GM23338 (cell line): ENCODE measurements at regions not wholly inside any gene's neighbourhood (a gene's known extent, or its start where the extent isn't known, plus 50 kb on each side); places are given as distances from the start of the nearest gene placed in this dataset.

Source experiments
- ATAC-seq: fragments of 200-7000 bp; cut with Tn5 transposase; 3 replicates; pipeline ENCODE4 v1.9.1; 2020
- DNase-seq: peaks from one replicate; pipeline ENCODE4 v3.0.0-alpha.2; 2015; ENCODE audit warnings: low spot score
- H2AFZ ChIP-seq: fragments of 200-600 bp; sonication (generic); 2 replicates; pipeline ENCODE4 v1.8.0; 2016; ENCODE audit warnings: antibody characterized with exemption, mild to moderate bottlenecking, moderate library complexity
- H3F3A ChIP-seq: fragments of 200-600 bp; sonication (generic); replicated peaks from 2 replicates; pipeline ENCODE4 v1.8.0; 2017; ENCODE audit warnings: antibody characterized with exemption, mixed run types, low read depth
- H3K27ac ChIP-seq: fragments of 200-600 bp; sonication (generic); 2 replicates; pipeline ENCODE4 v1.6.1; 2016; ENCODE audit warnings: low read depth
- H3K27me3 ChIP-seq: fragments of 200-600 bp; sonication (generic); 2 replicates; pipeline ENCODE4 v1.8.0; 2016; ENCODE audit warnings: mild to moderate bottlenecking, mixed run types, moderate library complexity; ENCODE audit not compliant: insufficient read depth
- H3K36me3 ChIP-seq: fragments of 200-600 bp; sonication (generic); 2 replicates; pipeline ENCODE4 v1.8.0; 2016; ENCODE audit warnings: mild to moderate bottlenecking; ENCODE audit not compliant: insufficient read depth
- H3K4me1 ChIP-seq: fragments of 200-600 bp; sonication (generic); 2 replicates; pipeline ENCODE4 v1.8.0; 2016; ENCODE audit warnings: mild to moderate bottlenecking, moderate library complexity; ENCODE audit not compliant: insufficient read depth
- H3K4me2 ChIP-seq: fragments of 200-600 bp; sonication (generic); 2 replicates; pipeline ENCODE4 v1.7.1; 2017; ENCODE audit warnings: mixed run types
- H3K4me3 ChIP-seq: fragments of 200-600 bp; sonication (generic); 2 replicates; pipeline ENCODE4 v1.6.1; 2016; ENCODE audit warnings: mixed run types
- H3K79me2 ChIP-seq: fragments of 200-600 bp; sonication (generic); replicated peaks from 2 replicates; pipeline ENCODE4 v1.8.0; 2017; ENCODE audit warnings: mild to moderate bottlenecking; ENCODE audit not compliant: insufficient read depth
- H3K9me2 ChIP-seq: fragments of 200-600 bp; sonication (generic); 2 replicates; pipeline ENCODE4 v1.8.0; 2017; ENCODE audit not compliant: insufficient read depth
- H4K20me1 ChIP-seq: fragments of 200-600 bp; sonication (generic); replicated peaks from 2 replicates; pipeline ENCODE4 v1.8.0; 2017; ENCODE audit warnings: mild to moderate bottlenecking; ENCODE audit not compliant: insufficient read depth
- H3K27ac Mint-ChIP-seq: 2 replicates; pipeline ENCODE4 v1.8.0; 2020; ENCODE audit warnings: inconsistent platforms, mild to moderate bottlenecking, moderate library complexity, mixed read lengths
- H3K27me3 Mint-ChIP-seq: 3 replicates; pipeline ENCODE4 v1.8.0; 2022; ENCODE audit warnings: low read depth, mild to moderate bottlenecking, moderate library complexity, mixed read lengths, inconsistent platforms; ENCODE audit not compliant: insufficient read depth, poor library complexity
- H3K36me3 Mint-ChIP-seq: 3 replicates; pipeline ENCODE4 v1.8.0; 2021; ENCODE audit warnings: low read depth, mild to moderate bottlenecking, inconsistent platforms, moderate library complexity, mixed read lengths
- H3K4me1 Mint-ChIP-seq: 3 replicates; pipeline ENCODE4 v1.8.0; 2020; ENCODE audit warnings: mild to moderate bottlenecking, inconsistent platforms, mixed read lengths
- H3K4me3 Mint-ChIP-seq: 3 replicates; pipeline ENCODE4 v1.8.0; 2021; ENCODE audit warnings: moderate library complexity, mild to moderate bottlenecking, inconsistent platforms, mixed read lengths
- H3K9me3 Mint-ChIP-seq: 3 replicates; pipeline ENCODE4 v1.8.0; 2020; ENCODE audit warnings: moderate library complexity, mild to moderate bottlenecking, inconsistent platforms, mixed read lengths
- EZH2phosphoT487 ChIP-seq: fragments of 200-600 bp; sonication (generic); IDR thresholded peaks from one replicate; pipeline ENCODE4 v1.8.1; 2018; ENCODE audit warnings: antibody characterized with exemption; ENCODE audit not compliant: unreplicated experiment
- POLR2AphosphoS5 ChIP-seq: IDR thresholded peaks from 2 replicates; pipeline ENCODE4 v1.6.1; 2016; ENCODE audit warnings: antibody characterized with exemption, low read depth
- STAT1 ChIP-seq: IDR thresholded peaks from one replicate; pipeline ENCODE4 v1.6.1; 2016; ENCODE audit warnings: antibody characterized with exemption; ENCODE audit not compliant: unreplicated experiment
- ZNF331 ChIP-seq: fragments of 250-450 bp; sonication (Bioruptor Pico); IDR thresholded peaks from 2 replicates; pipeline ENCODE4 v1.5.0; 2020; ENCODE audit warnings: low read depth, mild to moderate bottlenecking, moderate library complexity
- ZNF462 ChIP-seq: fragments of 250-450 bp; sonication (Bioruptor Pico); IDR thresholded peaks from 2 replicates; pipeline ENCODE4 v1.5.0; 2020; ENCODE audit warnings: mild to moderate bottlenecking, moderate library complexity
- TF ChIP-seq, protein P1 (sequence below), 2 experiments: fragments of 200-600 bp in 1 of 2; sonication (generic) in 1 of 2; conservative IDR thresholded peaks; 2 replicates each; pipeline versions ENCODE4 v1.5.1 to v1.6.1; 2016 to 2017; ENCODE audit warnings: antibody characterized with exemption in 2 of 2, low read depth in 2 of 2, mild to moderate bottlenecking in 2 of 2, moderate library complexity in 1 of 2

DNA sequence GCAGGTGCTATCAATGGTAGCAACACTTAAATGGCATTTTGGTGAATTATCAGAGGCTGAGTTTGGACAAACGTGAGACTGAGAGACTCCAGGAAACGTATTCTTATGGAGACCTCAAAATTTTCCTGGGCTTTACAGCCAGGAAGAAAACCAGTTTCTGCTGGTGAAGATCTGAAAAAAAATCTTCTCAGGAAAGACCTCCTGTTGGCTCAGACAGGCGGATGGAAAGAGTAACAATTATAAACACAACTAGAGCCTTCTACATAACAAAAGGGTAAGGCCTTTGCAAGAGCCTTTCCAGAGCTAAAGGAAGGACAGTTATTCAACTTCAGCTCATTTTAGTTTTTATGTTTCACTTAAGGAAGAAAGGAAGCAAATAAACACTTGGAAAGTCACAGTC, 274.4 kb downstream of the THBS2 start:
- peak; percentile 71 for ATAC-seq
- Mint-ChIP-seq H3K36me3 (peaks cover 32% of the 10 kb centered on the region), H3K4me3 (no peak overlapping the region), H3K4me1 (peaks cover 10% of the 10 kb centered on the region), H3K27me3 (no peaks in the 10 kb centered on the region), H3K9me3 (peaks cover 29% of the 10 kb centered on the region), H3K27ac (peak overlapping the region; percentile 21; the same call in 1 of the 2 replicates)
- peak overlapping the region; percentile 67; the same call in 1 of the 2 replicates for H3K27ac ChIP-seq
- no peaks in the 10 kb centered on the region for H3F3A ChIP-seq
- no peaks in the 10 kb centered on the region for H3K36me3 ChIP-seq
- no peaks in the 10 kb centered on the region for H3K79me2 ChIP-seq
- H3K9me2 ChIP-seq = no peaks in the 10 kb centered on the region; the same call in 1 of the 2 replicates
- H2AFZ ChIP-seq = no peak overlapping the region
- H3K4me2 ChIP-seq = 0 out of 2 replicates have a peak overlapping the region, but pooled peaks have one; percentile 39
- DNase-seq = peak; percentile 51
- H3K27me3 ChIP-seq = no peaks in the 10 kb centered on the region
- TF ChIP-seq ZNF331 (CRISPR knock-in tag) = no peak
- TF ChIP-seq ZNF462 (CRISPR knock-in tag) = peak; percentile 82
- peak overlapping the region; percentile 15; the same call in 1 of the 2 replicates for H3K4me3 ChIP-seq
- H4K20me1 ChIP-seq = no peaks in the 10 kb centered on the region
- H3K4me1 ChIP-seq = no peaks in the 10 kb centered on the region; the same call in 1 of the 2 replicates

DNA sequence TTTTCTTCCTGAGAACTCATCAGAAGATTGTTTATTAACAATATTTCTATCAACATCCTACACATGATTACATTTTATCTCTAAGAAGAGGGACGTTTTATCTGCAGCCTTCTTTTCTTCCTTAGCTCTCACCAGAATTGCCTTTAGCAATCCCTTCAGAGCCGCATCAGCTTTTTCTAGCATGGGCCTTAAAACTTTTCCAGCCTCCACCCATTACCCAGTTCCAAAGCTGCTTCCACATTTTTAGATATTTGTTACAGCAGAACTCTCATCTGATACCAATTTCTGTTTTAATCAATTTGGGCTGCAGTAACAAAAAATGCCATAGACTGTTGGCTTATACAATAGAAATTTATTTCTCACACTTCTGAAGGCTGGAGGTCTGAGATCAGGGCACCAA, 281.5 kb downstream of the THBS2 start:
- no peak overlapping the region for H3K4me3 Mint-ChIP-seq
- H3K4me1 ChIP-seq = no peaks in the 10 kb centered on the region
- no peak overlapping the region for H3K27ac Mint-ChIP-seq
- H3K27me3 Mint-ChIP-seq = peaks cover 5% of the 10 kb centered on the region
- ATAC-seq = no peak
- no peaks in the 10 kb centered on the region for H3K36me3 ChIP-seq
- DNase-seq = no peak
- H3K4me1 Mint-ChIP-seq = no peaks in the 10 kb centered on the region
- H3K9me3 Mint-ChIP-seq = peaks cover under 1% of the 10 kb centered on the region; the same call in 1 of the 3 replicates
- H2AFZ ChIP-seq = 0 out of 2 replicates have a peak overlapping the region, but pooled peaks have one; percentile 61
- H3K9me2 ChIP-seq = no peaks in the 10 kb centered on the region
- H3K79me2 ChIP-seq = no peaks in the 10 kb centered on the region
- no peak overlapping the region for H3K27ac ChIP-seq
- peaks cover 1% of the 10 kb centered on the region; the same call in 1 of the 3 replicates for H3K36me3 Mint-ChIP-seq
- no peaks in the 10 kb centered on the region for H3F3A ChIP-seq
- H3K4me2 ChIP-seq = no peak overlapping the region
- H3K4me3 ChIP-seq = no peak overlapping the region
- H4K20me1 ChIP-seq = no peaks in the 10 kb centered on the region
- H3K27me3 ChIP-seq = no peaks in the 10 kb centered on the region
- TF ChIP-seq STAT1 = no peak
- TF ChIP-seq, protein P1, sequence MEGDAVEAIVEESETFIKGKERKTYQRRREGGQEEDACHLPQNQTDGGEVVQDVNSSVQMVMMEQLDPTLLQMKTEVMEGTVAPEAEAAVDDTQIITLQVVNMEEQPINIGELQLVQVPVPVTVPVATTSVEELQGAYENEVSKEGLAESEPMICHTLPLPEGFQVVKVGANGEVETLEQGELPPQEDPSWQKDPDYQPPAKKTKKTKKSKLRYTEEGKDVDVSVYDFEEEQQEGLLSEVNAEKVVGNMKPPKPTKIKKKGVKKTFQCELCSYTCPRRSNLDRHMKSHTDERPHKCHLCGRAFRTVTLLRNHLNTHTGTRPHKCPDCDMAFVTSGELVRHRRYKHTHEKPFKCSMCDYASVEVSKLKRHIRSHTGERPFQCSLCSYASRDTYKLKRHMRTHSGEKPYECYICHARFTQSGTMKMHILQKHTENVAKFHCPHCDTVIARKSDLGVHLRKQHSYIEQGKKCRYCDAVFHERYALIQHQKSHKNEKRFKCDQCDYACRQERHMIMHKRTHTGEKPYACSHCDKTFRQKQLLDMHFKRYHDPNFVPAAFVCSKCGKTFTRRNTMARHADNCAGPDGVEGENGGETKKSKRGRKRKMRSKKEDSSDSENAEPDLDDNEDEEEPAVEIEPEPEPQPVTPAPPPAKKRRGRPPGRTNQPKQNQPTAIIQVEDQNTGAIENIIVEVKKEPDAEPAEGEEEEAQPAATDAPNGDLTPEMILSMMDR (conservative IDR thresholded peaks at IDR 0.05; ENCODE audit: low read depth in 2 of 2) = no peak
- TF ChIP-seq ZNF331 (CRISPR knock-in tag) = no peak
- TF ChIP-seq POLR2AphosphoS5 = no peak
- TF ChIP-seq EZH2phosphoT487 = no peak
